ENCODE measurements at regions not wholly inside any gene's neighbourhood (a gene's known extent, or its start where the extent isn't known, plus 50 kb on each side); places are given as distances from the start of the nearest gene placed in this dataset.
A peak's percentile ranks its signal among the peaks of the same experiment; 100 is the strongest.

DNA sequence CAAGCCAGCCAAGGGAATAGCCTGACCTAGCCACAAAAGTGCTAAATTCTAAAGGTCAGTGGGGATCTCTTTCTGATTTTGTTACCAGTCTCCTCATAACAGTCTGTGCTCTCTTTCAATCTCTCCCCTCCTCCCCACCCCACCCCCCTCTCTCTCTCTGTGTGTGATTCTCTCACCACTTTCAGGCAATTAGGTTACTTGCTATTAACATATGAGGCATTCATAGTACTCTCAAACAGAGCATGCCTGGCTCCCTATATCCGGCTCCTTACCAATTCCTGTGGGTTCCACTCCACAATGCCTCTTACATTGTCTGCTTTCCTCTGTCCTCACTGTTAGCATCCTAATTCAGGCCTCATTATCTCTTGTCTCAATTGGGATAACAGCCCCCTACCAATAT lies 464.3 kb upstream of the DEPDC1 start:
- no peak for DNase-seq (ENCODE audit: low spot score)

DNA sequence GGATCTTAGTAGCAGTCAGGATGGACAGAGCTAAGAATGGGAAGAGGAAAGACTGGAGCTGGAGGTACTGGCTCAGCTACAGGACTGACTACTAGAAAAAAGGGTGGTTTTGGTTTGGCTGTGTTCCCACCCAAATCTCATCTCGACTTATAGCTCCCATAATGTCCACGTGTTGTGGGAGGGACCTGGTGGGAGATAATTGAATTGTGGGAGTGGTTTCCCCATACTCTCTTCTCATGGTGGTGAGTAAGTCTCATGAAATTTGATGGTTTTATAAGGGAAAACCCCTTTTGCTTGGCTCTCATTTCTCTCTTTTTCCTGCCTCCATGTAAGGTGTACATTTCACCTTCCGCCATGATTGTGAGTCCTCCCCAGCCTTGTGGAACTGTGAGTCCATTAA lies 466.5 kb upstream of the DEPDC1 start:
- no peak for DNase-seq (ENCODE audit: low spot score)

DNA sequence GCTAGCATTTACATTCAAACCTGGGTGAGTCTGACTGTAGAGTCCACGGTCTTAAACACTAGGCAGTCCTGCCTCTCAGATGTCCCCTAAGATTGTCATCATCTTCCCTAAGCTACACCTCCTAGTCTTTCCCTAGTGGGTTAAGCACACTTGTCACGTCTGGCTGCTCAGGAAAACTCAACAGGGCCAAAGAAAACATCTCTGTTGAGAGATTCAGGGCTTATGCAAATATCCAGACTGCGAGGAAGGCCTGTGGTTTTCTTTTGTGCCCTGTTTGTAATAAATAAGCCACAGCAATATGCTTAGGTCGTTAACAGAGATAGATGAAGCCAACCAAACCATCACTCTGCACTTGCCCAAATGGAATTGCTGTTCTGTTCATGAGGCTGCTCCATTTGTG lies 472.6 kb upstream of the DEPDC1 start:
- DNase-seq (ENCODE audit: low spot score), result no peak

DNA sequence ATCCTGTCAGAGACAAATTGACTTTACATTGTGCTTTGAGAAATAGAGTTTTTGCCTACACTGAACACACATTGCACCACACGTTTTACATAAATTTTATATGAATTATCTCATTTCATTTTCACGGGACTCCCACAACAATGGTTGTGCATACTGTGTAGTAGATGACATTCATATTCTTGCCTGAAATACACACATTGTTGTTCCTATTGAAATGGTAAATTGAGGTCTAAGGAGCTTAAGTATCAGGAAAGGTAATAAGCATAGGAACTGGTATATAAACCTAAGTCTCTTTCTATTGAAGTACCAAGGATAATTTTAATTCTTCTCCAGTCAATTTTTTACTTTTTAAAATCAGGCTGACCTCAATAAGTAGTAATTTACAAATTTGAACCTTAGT lies 473.7 kb upstream of the DEPDC1 start:
- no peak for DNase-seq (ENCODE audit: low spot score)

DNA sequence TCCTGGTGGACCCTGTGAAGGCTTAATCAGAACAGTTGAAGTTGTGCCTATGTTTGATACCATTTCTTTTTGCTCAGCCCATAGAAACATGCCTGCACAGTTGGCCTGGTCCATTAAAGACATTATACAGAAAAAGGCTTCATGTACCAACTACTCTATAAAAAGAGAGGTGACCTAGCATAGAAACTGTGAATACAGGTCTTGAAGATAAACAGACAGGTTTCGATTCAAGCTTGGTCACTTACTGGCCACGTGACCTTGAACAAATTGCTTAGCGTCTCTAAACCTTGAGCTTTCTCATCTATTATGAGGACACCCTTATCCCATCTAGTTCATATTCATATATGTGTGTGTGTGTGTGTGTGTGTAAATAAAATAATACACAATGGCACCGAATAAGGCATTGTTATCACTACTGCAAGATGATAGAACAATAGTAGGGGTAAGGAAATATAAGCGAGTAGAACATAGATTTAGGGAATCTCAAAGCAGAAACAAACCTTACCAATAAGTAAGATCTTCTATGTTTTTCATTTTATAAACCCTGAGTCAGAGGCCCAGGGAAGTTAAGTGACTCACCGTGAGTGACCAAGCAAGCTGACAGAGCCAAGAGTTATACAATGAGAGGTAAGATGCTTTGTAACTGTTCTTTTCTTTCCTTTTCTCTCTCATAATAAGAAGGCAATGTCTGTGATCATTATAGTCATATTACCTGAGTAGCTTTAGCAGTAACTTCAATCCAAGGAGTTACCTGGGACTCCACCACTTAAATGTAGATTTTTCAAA lies 476.8 kb upstream of the DEPDC1 start:
- DNase-seq (ENCODE audit: low spot score), result peak; percentile 4

DNA sequence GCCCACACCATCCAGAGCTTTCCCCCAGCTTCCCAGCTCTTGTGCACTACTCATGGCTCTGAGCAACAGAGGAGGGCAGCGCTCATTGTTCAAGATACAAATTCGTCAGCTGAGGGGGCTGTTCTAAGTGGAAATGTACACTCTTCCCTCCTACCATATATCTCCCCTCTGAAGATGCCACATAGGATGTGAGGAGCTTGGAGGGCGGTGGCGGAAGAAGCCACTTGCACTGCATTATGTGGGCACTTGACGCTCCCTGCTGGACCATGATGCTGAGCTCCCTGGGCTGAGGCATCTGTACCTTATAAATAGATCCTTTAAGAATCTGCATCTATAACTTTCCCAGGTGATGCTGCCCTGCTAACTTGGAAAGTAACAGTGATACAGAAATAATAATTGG lies 477.6 kb upstream of the DEPDC1 start:
- no peak for DNase-seq (ENCODE audit: low spot score)

DNA sequence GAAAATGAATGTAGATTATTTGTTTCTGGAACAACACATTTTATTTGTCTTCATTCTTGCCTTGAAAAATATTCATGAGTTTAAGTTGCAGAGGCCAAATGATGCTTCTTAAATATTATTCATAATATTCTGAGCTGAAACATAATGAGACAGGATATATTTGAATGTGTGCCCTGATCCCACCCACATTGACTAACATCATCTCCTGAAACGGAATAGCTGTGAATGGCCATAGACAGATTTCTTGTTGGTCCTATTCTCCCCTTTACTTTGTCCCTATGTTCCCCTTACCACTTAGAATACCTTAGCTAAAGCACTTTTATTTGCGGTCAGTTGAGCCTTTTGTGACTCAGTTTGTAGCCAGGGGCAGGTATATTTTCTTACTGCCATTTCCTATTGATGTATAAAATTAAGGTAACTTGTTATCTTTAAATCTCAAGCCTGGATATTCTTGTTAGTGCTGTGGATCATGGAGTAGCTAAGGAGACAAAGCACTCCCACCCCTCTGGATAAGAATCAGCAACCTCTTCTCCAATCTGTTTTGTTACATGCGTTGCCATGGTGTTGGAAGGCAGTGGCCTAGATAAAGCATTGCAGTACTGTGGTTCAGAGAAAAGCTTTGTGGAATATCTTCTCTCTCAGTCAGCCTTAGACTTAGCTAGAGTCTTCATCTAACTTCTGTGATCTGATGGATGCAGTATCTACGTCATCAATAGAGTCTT lies 478.5 kb upstream of the DEPDC1 start:
- no peak for DNase-seq (ENCODE audit: low spot score)

DNA sequence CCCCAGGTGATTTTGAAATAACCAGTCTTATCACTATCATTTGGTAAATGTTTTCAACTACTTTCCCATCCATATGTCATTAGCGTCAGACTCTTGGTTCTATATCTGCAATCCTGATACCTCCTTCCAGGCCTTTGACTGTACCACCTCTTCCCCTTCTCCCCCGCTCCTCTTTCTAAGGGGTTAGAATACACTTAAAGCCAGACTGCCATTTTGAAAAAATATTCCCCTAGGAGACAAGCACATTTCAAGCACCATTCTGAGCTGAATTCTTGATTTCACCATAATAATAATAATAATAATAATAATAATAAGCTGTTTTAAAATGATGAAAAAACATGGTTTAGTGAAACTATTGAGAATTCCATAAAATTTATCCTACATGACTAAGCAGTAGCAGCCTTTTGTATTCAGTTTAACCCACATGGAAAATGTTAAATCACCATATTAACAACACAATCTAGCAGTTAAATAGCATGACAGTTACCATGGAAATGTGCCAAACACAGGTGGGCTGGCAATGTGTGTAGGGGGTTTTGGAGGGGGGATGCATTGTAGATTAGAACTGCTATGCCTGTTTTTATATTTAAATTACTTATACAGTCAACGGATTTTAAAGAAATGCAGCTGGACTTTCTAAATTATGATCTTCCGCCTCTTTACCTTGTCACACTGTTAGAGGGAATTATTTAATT lies 480.2 kb upstream of the DEPDC1 start:
- no peak for DNase-seq (ENCODE audit: low spot score)

DNA sequence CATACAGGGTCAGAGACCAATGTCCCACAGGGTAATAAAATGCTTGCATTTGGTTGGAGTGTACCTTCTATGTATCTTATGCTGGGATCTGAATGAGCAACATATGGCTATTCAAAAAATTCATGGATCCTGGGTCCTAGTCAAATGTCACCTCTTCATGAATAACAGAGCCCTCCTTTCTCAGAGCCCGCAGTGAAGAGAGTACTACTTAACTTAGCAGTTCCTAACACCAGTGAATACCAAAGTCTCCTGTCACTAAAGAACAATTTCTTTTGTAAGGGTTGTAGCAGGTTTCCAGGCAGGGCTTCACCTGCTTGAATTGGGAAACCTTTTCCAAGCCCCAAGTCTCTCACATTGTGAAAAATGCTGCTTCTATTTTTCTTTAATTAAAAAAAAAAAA lies 483.0 kb upstream of the DEPDC1 start:
- no peak for DNase-seq (ENCODE audit: low spot score)

DNA sequence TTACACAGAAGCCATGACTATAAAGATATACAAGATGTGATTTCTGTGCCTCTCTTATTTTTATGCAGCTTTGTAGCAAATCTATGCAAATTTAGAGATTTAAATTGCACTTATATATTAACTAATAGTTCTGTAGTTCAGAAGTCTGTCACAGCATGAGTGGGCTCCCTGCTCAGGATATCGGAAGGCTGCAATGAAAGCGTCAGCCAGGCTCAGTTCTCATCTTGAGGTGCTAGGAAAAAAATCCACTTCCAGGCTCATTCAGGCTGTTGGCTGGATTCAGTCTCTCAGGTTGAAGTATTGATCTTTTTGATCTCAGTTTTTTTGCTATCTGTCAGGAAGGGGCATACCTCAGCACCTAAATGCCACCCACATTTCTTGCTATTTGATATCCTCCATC lies 487.4 kb upstream of the DEPDC1 start:
- no peak for DNase-seq (ENCODE audit: low spot score)

DNA sequence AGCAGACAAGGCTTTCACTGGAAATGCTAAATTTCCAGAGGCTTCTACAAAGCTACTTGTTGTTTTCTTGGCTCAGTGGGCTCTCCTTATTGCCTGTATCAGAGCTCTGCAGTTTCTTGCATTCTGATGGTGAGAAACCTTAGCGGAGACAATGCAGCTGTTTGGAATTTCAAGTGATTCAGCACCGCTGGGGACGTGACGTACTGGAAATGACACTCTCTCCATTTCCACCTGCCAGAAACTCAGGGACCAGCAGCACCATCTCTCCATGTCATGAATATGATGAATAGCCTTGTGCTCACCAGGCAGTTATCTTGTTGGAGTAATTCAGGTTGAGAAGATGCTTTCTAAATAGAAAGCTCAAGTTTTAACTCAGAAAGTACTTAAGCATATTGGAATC lies 497.2 kb upstream of the DEPDC1 start:
- no peak for DNase-seq (ENCODE audit: low spot score)

DNA sequence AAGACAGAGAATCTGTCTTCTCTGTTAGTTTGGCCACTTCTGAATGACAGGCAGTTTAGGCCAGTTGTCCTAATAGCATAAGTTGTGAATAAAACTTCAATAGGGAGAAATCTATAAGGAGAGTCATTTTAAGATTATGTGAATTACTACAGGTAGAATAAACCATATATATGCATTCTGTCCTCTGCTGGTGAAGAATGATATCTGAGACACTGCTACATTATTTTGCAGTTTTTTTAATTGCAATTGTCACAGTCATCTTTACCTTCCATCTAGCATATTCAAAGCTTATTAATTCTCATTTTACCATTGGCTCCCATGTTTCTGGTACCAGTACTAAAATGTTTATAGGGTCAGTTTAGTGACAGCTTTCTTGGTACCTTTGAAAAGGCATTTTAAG lies 519.6 kb upstream of the DEPDC1 start:
- DNase-seq (ENCODE audit: low spot score), result no peak

DNA sequence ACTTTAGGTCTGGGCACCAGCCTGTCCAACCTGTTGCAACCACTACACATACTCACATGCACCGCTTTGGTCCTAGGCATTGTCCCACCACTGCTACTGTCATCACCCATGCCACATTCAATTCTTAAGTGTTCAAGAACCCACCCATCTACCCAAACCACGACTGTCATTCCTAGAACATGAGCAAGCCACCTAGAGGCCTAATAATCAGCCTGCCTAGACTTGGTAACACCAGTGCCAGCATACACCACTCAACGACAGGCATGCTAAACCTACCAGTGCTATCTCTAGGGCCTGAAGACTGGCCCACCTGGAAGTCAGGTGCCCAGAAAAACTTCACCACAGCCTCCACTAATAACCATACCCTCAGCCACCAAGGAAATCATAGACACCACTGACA lies 532.8 kb upstream of the DEPDC1 start:
- DNase-seq (ENCODE audit: low spot score), result no peak

DNA sequence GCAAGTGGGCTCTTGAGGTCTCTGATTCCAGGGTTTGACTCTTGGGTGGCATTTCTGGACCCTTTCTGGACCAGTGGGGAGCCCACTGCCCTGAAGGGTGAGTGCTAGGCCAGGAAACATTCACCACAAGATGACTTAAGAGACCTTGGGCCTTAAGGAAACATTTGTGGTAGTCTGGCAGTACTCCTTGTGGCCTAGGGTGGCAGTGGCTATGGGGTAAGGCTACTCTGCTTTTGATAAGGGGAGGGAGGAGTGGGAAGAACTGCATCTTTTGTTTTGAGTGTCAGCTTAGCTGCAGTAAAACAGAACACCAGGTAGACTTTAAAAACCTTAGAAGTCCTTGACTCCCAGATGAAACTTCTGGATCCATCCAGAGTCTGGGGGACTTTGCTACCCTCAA lies 529.3 kb upstream of the LRRC7 start:
- no peak for DNase-seq (ENCODE audit: low spot score)

DNA sequence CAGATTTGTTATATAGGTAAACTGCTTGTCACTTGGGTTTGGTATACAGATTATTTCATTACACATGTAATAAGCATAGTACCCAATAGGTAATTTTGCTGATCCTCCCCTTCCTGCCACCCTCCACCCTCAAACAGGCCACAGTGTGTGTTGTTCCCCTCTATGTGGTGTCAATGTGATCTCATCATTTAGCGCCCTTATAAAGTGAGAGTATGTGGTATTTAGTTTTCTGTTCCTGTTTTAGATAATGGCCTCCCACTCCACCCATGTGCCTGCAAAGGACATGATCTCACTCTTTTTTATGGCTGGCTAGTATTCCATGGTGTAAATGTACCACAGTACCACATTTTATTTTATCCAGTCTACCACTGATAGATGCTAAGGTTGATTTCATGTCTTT lies 522.1 kb upstream of the LRRC7 start:
- DNase-seq (ENCODE audit: low spot score), result no peak

DNA sequence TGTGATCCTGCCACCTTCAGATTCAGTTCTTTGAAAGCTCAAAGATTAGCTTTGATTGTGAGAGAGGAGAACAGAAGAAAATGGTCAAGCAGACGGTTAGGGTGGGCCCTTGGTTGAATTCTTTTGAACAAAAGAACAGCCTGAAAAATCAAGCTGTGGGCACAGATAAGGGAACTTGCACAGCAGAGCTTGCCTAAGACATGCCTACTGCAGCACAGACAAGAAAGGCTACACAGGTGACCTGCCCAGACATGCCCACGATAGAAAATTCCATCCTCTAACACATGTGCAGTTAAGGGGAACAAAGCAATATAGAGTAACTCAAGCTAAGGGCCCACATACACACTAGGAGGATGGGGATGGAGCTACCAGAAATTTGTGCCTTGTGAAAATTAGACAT lies 512.5 kb upstream of the LRRC7 start:
- DNase-seq (ENCODE audit: low spot score), result no peak

DNA sequence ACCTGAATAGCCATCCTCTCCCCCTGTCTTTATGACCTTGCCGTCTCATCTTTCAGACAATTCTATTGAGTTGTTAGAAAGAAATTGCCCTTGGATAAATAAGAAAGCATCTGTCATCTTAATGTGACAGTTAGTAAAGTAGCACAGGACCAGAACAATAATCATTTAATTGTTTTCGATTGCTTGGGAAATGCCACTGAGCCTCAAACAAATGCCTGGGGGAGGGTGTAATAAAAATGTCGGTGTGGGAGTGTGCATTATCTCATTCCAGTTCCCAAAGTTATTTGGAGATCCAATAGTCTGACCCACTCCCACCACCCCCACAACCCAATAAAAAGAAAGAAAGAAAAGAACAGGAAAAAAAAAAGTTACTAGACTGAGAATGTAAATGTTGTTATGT lies 509.3 kb upstream of the LRRC7 start:
- no peak for DNase-seq (ENCODE audit: low spot score)

DNA sequence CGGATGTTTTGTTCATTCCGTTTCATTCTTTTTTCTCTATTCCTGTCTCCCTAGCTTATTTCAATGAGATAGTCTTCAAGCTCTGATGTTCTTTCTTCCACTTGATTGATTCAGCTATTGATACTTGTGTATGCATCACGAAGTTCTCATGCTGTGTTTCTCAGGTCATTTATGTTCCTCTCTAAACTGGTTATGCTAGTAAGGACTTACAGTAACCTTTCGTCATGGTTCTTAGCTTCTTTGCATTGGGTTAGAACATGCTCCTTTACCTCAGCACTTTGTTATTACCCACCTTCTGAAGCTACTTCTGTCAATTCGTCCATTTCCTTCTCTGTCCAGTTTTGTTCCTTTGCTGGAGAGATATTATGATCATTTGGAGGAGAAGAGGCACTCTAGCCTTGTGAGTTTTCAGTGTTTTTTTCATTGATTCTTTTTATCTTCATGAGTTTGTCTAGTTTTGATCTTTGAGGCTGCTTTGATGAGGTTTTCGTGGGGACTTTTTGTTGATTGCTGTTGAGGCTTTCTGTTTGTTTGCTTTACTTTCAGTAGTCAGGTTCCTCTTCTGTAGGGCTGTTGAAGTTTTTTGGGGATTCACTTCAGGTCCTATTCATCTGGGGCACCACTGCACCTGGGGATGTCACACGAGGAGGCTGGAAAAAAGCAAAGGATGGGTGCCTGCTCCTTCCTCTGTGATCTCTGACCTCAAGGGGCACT lies 496.9 kb upstream of the LRRC7 start:
- DNase-seq (ENCODE audit: low spot score), result no peak

DNA sequence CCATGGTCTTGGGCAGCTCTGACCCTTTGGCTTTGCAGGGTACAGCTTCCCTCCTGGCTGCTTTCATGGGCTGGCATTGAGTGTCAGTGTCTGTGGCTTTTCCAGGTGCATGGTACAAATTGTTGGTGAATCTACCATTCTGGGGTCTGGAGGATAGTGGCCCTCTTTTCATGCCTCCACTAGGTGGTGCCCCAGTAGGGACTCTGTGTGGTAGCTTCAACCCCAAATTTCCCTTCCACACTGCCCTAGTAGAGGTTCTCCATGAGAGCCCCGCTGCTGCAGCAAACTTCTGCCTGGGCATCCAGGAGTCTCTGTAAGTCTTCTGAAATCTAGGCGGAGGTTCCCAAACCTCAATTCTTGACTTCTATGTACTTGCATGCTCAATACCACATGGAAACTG lies 494.5 kb upstream of the LRRC7 start:
- DNase-seq (ENCODE audit: low spot score), result no peak

DNA sequence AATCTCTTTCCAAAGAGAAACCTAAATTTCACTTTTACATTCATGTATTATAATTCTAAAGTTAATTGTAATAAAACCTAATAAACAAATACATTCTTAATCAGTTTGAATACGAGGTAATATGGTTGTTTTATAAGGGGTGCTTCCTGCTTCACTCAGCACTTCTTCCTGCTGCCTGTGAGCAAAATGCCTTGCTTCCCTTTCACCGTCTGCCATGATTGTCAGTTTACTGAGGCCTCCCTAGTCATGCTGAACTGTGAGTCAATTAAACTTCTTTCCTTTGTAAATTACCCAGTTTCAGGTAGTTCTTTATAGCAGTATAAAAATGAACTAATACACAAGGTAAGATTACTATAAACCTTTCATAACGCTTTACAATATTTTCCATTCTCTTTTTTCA lies 491.1 kb upstream of the LRRC7 start:
- DNase-seq (ENCODE audit: low spot score), result no peak

DNA sequence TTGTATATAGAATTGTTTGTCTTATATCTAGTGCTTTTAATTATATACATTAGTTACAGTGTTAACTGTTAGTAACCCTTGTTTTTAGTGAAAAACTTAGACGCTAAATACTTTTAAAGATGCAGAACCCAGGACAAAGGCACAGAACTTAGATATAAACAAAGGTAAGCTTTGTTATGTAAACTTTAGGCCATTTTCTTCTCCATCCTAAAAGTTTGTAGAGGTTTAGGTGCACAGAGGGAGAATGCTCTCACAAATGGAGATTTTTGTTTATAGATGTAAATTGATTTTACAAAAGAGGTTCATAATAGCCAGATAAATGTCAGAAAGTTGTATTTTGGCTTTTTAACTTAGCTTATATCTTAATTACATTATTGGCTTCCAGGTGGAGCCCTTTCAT lies 490.5 kb upstream of the LRRC7 start:
- no peak for DNase-seq (ENCODE audit: low spot score)

DNA sequence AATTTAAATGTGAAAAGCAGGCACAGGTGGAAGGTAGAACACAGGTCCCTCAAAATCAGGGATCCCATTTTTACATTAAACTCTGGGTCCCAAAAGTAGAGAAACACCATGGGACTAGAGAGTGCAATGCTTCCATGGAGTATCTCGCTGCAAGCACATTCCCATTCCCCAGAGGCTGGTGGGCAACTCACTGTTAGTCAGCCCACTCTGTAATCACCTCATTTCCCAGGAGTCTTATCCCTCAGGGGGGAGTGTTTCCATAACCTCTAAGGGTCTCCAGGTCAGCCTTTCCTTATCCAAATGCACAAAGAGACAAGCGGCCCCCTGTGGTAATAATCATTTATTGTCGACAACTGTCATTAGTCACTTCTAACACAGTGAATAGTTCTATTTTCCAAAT lies 490.1 kb upstream of the LRRC7 start:
- no peak for DNase-seq (ENCODE audit: low spot score)

DNA sequence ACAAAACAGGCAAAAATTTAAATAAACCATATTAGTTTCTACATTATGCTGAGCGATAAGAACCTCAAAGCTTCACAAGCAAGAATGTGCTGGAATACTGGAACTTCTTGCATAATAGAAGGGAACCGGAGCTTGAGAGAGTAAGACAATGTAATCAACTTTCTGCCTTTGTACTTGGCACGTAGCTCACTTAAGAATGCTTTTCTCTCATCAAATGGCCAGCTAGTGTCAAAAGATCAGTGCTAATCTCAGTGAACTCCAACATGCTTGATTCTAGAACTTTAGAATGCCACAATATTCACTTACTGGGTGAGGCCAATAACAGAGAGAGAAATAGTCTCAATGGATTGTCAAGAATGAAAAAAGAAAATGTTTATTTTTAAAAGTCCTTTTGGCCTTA lies 486.1 kb upstream of the LRRC7 start:
- no peak for DNase-seq (ENCODE audit: low spot score)
